Natural killer cell (primary cell): ENCODE measurements at regions not wholly inside any gene's neighbourhood (a gene's known extent, or its start where the extent isn't known, plus 50 kb on each side); places are given as distances from the start of the nearest gene placed in this dataset.
A peak's percentile ranks its signal among the peaks of the same experiment; 100 is the strongest.

Source experiments
- ATAC-seq, 3 donors: fragments of 150-1000 bp in 2 of 3; fragments of 200-7000 bp in 1 of 3; cut with Tn5 transposase; 1 replicate in 1 of 3; 2 replicates in 2 of 3; pipeline ENCODE4 v1.10.0; 2021; ENCODE audit warnings: mild to moderate bottlenecking in 2 of 3, moderate library complexity in 2 of 3
- DNase-seq, 2 donors: peaks; one replicate each; pipeline versions ENCODE4 v3.0.0 to v3.0.0-alpha.2; 2013 to 2021; ENCODE audit warnings: mixed read lengths in 1 of 2
- H3K27ac ChIP-seq: one replicate; pipeline ENCODE4 v1.5.1; 2013; ENCODE audit warnings: mild to moderate bottlenecking, low read length
- H3K27me3 ChIP-seq: one replicate; pipeline ENCODE4 v1.6.1; 2013; ENCODE audit warnings: low read length; ENCODE audit not compliant: control insufficient read depth, insufficient read depth
- H3K36me3 ChIP-seq: one replicate; pipeline ENCODE4 v1.6.1; 2013; ENCODE audit warnings: low read length; ENCODE audit not compliant: control insufficient read depth, insufficient read depth
- H3K4me1 ChIP-seq: one replicate; pipeline ENCODE4 v1.6.1; 2013; ENCODE audit warnings: low read length; ENCODE audit not compliant: control insufficient read depth, insufficient read depth
- H3K4me3 ChIP-seq: one replicate; pipeline ENCODE4 v1.5.1; 2013; ENCODE audit warnings: low read length
- H3K9me3 ChIP-seq: one replicate; pipeline ENCODE4 v1.6.1; 2013; ENCODE audit warnings: low read length; ENCODE audit not compliant: control insufficient read depth, insufficient read depth
- H3K27ac Mint-ChIP-seq, 2 donors: one replicate each; pipeline ENCODE4 v1.8.0; 2022; ENCODE audit warnings: mild to moderate bottlenecking in 2 of 2, mixed read lengths in 2 of 2, moderate library complexity in 1 of 2
- H3K27me3 Mint-ChIP-seq, 2 donors: one replicate each; pipeline ENCODE4 v1.8.0; 2022; ENCODE audit warnings: low read depth in 2 of 2, mixed read lengths in 2 of 2
- H3K36me3 Mint-ChIP-seq: one replicate; pipeline ENCODE4 v1.8.0; 2022; ENCODE audit warnings: mixed read lengths
- H3K4me1 Mint-ChIP-seq, 2 donors: one replicate each; pipeline ENCODE4 v1.8.0; 2022; ENCODE audit warnings: mixed read lengths in 2 of 2
- H3K4me3 Mint-ChIP-seq: one replicate; pipeline ENCODE4 v1.8.0; 2022; ENCODE audit warnings: mild to moderate bottlenecking, moderate library complexity, mixed read lengths
- H3K9me3 Mint-ChIP-seq, 2 donors: one replicate each; pipeline ENCODE4 v1.8.0; 2022; ENCODE audit warnings: mixed read lengths in 2 of 2
- WGBS: methylation state at CpG from one replicate; pipeline ENCODE4 v1.1.7; 2013; ENCODE audit warnings: missing lambda C conversion rate; ENCODE audit not compliant: insufficient coverage; 5-methylcytosine and 5-hydroxymethylcytosine counted together
- intact Hi-C: fragments of 100-400 bp; cut with micrococcal nuclease; formaldehyde crosslinking; loops from one replicate; pipeline ENCODE4 v1.14.2; 2022
- TF ChIP-seq, protein P1 (sequence below): fragments of 200-600 bp; IDR thresholded peaks from one replicate; pipeline ENCODE4 v1.8.0; 2022; ENCODE audit warnings: antibody characterized with exemption

DNA sequence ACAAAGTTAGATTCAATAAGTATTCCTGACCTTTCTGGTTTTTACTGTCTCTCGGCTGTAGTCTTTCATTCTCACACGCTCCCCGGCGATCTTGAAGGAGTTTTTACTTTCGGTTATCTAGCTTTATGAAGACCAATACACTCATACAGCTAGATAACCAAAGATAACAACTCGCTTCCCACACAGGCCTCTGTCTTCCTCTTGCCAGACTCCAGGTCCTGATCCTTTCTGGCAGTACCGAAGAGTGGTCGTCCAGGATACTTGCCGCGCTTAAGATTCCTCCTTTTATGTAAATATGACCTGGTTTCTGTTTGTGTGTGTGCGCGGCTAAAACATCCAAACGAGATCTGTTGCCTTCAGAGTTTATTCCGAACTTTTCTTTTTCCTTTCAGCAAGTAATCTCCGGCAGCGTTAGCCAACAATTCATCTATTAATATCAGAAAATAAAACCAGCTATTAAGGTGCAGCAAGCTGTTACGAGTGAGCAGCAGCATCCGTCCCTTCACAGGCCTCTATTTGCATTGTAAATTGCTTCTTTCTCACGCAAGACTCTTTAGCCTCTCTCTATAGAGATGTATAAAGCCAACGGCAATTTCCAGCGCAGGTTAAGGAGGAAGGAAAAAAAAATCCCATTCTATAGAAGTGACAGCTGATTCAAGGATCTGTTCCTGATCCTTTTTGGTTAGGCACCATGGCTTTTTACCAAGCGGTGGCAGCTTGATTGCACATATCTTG lies 216.1 kb downstream of the MEF2C start:
- Mint-ChIP-seq H3K27me3 (peaks cover 75 to 92% of the 10 kb centered on the region in 2 donors), H3K27ac (peak overlapping the region; percentile 33 to 69), H3K4me1 (peaks cover 25 to 28% of the 10 kb centered on the region in 2 donors), H3K36me3 (peaks cover 22% of the 10 kb centered on the region), H3K9me3 (no peaks in the 10 kb centered on the region), H3K4me3 (peak overlapping the region; percentile 98)
- peaks cover 97% of the 10 kb centered on the region for H3K27me3 ChIP-seq
- no peak overlapping the region for H3K27ac ChIP-seq
- TF ChIP-seq, protein P1, sequence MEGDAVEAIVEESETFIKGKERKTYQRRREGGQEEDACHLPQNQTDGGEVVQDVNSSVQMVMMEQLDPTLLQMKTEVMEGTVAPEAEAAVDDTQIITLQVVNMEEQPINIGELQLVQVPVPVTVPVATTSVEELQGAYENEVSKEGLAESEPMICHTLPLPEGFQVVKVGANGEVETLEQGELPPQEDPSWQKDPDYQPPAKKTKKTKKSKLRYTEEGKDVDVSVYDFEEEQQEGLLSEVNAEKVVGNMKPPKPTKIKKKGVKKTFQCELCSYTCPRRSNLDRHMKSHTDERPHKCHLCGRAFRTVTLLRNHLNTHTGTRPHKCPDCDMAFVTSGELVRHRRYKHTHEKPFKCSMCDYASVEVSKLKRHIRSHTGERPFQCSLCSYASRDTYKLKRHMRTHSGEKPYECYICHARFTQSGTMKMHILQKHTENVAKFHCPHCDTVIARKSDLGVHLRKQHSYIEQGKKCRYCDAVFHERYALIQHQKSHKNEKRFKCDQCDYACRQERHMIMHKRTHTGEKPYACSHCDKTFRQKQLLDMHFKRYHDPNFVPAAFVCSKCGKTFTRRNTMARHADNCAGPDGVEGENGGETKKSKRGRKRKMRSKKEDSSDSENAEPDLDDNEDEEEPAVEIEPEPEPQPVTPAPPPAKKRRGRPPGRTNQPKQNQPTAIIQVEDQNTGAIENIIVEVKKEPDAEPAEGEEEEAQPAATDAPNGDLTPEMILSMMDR, result no peak
- DNase-seq (peak in 1 of 2 donors; percentile 36), ATAC-seq (peak; percentile 27 to 61 (median 59))
- no peaks in the 10 kb centered on the region for H3K36me3 ChIP-seq
- peaks cover 22% of the 10 kb centered on the region for H3K4me1 ChIP-seq
- peak overlapping the region; percentile 29 for H3K4me3 ChIP-seq
- WGBS, result 4% methylated on average over 20 of the region's 22 CpGs
- H3K9me3 ChIP-seq, result peaks cover 17% of the 10 kb centered on the region
- intact Hi-C loops, result no loop called here

DNA sequence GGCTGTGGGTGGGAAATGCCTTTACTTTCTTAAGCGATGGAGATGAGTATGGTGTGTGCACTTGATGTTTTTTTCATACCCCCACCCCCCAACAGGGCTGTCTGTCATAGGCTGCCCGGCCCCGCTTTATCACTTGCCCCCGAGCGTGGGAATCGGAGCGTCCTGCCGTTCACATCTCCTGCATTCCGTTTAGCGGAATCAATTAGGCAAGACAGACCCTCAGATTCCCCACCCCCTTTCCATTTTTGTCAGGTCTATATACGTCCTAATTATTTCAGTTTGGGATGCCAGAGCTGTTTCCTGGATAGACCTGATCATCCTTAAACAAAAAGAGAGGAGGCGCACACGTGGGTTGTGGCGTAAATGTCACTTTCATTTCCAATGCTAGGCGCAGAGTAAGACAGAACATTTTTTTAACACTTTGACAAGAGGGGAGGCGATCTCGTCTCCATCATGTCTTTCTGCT lies 217.2 kb downstream of the MEF2C start:
- intact Hi-C loops, result no loop called here
- DNase-seq (no peak), ATAC-seq (no peak)
- Mint-ChIP-seq H3K4me3 (peak overlapping the region; percentile 98), H3K36me3 (peaks cover 22% of the 10 kb centered on the region), H3K27ac (no peak overlapping the region), H3K9me3 (no peaks in the 10 kb centered on the region), H3K27me3 (peaks cover 74 to 91% of the 10 kb centered on the region in 2 donors), H3K4me1 (peaks cover 34 to 35% of the 10 kb centered on the region in 2 donors)
- H3K27ac ChIP-seq, result no peak overlapping the region
- TF ChIP-seq, protein P1, result no peak
- H3K4me3 ChIP-seq, result no peak overlapping the region
- peaks cover 26% of the 10 kb centered on the region for H3K4me1 ChIP-seq
- H3K36me3 ChIP-seq, result no peaks in the 10 kb centered on the region
- 8% methylated on average over 16 of the region's 17 CpGs for WGBS
- peaks cover 17% of the 10 kb centered on the region for H3K9me3 ChIP-seq
- H3K27me3 ChIP-seq, result peaks cover 94% of the 10 kb centered on the region

DNA sequence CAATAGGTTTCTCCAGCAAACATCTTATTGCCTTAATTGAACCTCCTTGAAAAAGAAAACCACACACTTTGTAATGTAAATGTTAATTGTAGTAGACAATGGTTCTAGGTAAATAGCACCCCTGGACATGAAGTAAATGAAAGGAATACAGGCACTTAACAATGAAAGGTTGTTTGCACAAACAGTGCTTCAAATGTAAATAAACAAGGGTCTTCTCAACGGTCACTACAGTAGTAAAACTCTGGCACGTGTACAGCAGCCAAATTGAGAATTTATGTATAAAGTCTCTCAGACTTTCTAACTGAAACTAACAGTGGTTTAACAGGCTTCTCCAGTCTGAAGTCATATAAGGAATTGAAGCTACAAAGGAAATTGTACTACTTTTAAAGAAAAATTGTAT lies 218.3 kb downstream of the MEF2C start:
- H3K27me3 Mint-ChIP-seq, result peaks cover 69 to 87% of the 10 kb centered on the region in 2 donors
- peaks cover 35 to 38% of the 10 kb centered on the region in 2 donors for H3K4me1 Mint-ChIP-seq
- no peak overlapping the region for H3K4me3 Mint-ChIP-seq
- no peak overlapping the region for H3K27ac ChIP-seq
- 0% methylated on average over 2 of the region's 2 CpGs for WGBS
- ATAC-seq (no peak), DNase-seq (no peak)
- H3K9me3 ChIP-seq, result peaks cover 22% of the 10 kb centered on the region
- intact Hi-C loops, result no loop called here
- peaks cover 37% of the 10 kb centered on the region for H3K4me1 ChIP-seq
- TF ChIP-seq, protein P1, result no peak
- H3K9me3 Mint-ChIP-seq, result no peaks in the 10 kb centered on the region
- peaks cover 94% of the 10 kb centered on the region for H3K27me3 ChIP-seq
- H3K36me3 ChIP-seq, result no peaks in the 10 kb centered on the region
- peaks cover 22% of the 10 kb centered on the region for H3K36me3 Mint-ChIP-seq
- H3K27ac Mint-ChIP-seq, result no peak overlapping the region
- H3K4me3 ChIP-seq, result no peak overlapping the region
